Vagina (tissue), 2 donors: ENCODE measurements at regions not wholly inside any gene's neighbourhood (a gene's known extent, or its start where the extent isn't known, plus 50 kb on each side); places are given as distances from the start of the nearest gene placed in this dataset.

ENCODE experiments used
- POLR2A ChIP-seq, 2 donors: fragments of 450-650 bp; IDR thresholded peaks; one replicate each; pipeline ENCODE4 v1.6.1; 2017; ENCODE audit warnings: antibody characterized with exemption in 2 of 2, mild to moderate bottlenecking in 2 of 2, moderate library complexity in 2 of 2
- POLR2AphosphoS5 ChIP-seq, 2 donors: sonication (generic); formaldehyde crosslinking; IDR thresholded peaks; one replicate each; pipeline ENCODE4 v1.9.0; 2017; ENCODE audit warnings: antibody characterized with exemption in 2 of 2, mild to moderate bottlenecking in 2 of 2, low read depth in 1 of 2; ENCODE audit not compliant: insufficient read depth in 1 of 2
- TF ChIP-seq, protein P1 (sequence below), 3 experiments: fragments of 450-650 bp in 2 of 3; fragments of 200-600 bp in 1 of 3; sonication (generic) in 1 of 3; IDR thresholded peaks; one replicate each; pipeline ENCODE4 v1.5.1; 2017 to 2019; ENCODE audit warnings: antibody characterized with exemption in 3 of 3, mild to moderate bottlenecking in 2 of 3, moderate library complexity in 2 of 3

DNA sequence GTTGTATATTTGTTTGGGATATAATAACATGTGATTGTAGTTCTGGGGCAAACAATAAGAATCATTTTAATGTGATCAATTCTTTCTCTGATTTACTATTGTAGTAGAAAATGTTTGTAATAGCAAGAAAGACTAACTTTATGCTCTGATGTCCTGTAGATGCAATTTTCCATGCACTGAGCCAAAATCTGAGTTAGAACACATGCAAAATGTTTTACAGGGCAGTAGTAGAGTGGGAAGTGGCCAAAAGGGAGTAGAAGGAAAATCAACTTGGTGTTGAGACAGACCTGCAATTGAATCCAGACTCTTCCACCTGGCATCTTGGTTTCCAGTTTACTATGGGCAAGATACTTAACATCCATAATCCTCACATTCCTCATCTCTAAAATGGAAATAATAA lies 93.5 kb upstream of the BMP5 start:
- TF ChIP-seq, protein P1, sequence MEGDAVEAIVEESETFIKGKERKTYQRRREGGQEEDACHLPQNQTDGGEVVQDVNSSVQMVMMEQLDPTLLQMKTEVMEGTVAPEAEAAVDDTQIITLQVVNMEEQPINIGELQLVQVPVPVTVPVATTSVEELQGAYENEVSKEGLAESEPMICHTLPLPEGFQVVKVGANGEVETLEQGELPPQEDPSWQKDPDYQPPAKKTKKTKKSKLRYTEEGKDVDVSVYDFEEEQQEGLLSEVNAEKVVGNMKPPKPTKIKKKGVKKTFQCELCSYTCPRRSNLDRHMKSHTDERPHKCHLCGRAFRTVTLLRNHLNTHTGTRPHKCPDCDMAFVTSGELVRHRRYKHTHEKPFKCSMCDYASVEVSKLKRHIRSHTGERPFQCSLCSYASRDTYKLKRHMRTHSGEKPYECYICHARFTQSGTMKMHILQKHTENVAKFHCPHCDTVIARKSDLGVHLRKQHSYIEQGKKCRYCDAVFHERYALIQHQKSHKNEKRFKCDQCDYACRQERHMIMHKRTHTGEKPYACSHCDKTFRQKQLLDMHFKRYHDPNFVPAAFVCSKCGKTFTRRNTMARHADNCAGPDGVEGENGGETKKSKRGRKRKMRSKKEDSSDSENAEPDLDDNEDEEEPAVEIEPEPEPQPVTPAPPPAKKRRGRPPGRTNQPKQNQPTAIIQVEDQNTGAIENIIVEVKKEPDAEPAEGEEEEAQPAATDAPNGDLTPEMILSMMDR (IDR thresholded peaks at IDR 0.05), result no peak
- TF ChIP-seq POLR2A (IDR thresholded peaks at IDR 0.05) (no peak), POLR2AphosphoS5 (IDR thresholded peaks at IDR 0.05; ENCODE audit: insufficient read depth in 1 of 2, low read depth in 1 of 2) (no peak)
